HG03039 (cell line): ENCODE measurements at regions not wholly inside any gene's neighbourhood (a gene's known extent, or its start where the extent isn't known, plus 50 kb on each side); places are given as distances from the start of the nearest gene placed in this dataset.

ENCODE experiments used
- ATAC-seq: cut with Tn5 transposase; IDR thresholded peaks from one replicate; pipeline ENCODE4 v1.9.1; 2021; ENCODE audit warnings: mild to moderate bottlenecking, moderate library complexity; ENCODE audit not compliant: unreplicated experiment

- ATAC-seq, result no peak
Observed at GRCh38 chr2:106628377-106628776, 141.2 kb downstream of the CD8B2 start.

GRCh38 chr2:106629981-106630380, 142.8 kb downstream of the CD8B2 start:
- ATAC-seq, result no peak

GRCh38 chr2:106631281-106631680, 144.1 kb downstream of the CD8B2 start:
- ATAC-seq, result no peak

GRCh38 chr2:106638043-106638442, 150.9 kb downstream of the CD8B2 start:
- no peak for ATAC-seq

GRCh38 chr2:106638580-106638979, 151.4 kb downstream of the CD8B2 start:
- ATAC-seq, result no peak

- no peak for ATAC-seq
Observed at GRCh38 chr2:106642679-106643078, 155.5 kb downstream of the CD8B2 start.

- no peak for ATAC-seq
Observed at GRCh38 chr2:106644623-106645022, 157.5 kb downstream of the CD8B2 start.

- no peak for ATAC-seq
Observed at GRCh38 chr2:106646605-106647004, 159.4 kb downstream of the CD8B2 start.

GRCh38 chr2:106649306-106649705, 162.1 kb downstream of the CD8B2 start:
- ATAC-seq, result no peak

- ATAC-seq, result no peak
Observed at GRCh38 chr2:106653465-106653864, 166.3 kb downstream of the CD8B2 start.

- no peak for ATAC-seq
Observed at GRCh38 chr2:106658616-106659015, 171.5 kb downstream of the CD8B2 start.

- ATAC-seq, result peak; percentile 71
Observed at GRCh38 chr2:106664669-106665068, 177.5 kb downstream of the CD8B2 start.

GRCh38 chr2:106667478-106668070, 180.4 kb downstream of the CD8B2 start:
- no peak for ATAC-seq

- no peak for ATAC-seq
Observed at GRCh38 chr2:106685180-106685897, 198.2 kb downstream of the CD8B2 start.

- no peak for ATAC-seq
Observed at GRCh38 chr2:106686814-106687213, 199.2 kb downstream of the ST6GAL2 start.

GRCh38 chr2:106694964-106695470, 190.9 kb downstream of the ST6GAL2 start:
- no peak for ATAC-seq

- no peak for ATAC-seq
Observed at GRCh38 chr2:106695919-106696318, 190.0 kb downstream of the ST6GAL2 start.

- no peak for ATAC-seq
Observed at GRCh38 chr2:106700616-106701015, 185.4 kb downstream of the ST6GAL2 start.

GRCh38 chr2:106701203-106702022, 184.6 kb downstream of the ST6GAL2 start:
- no peak for ATAC-seq

- no peak for ATAC-seq
Observed at GRCh38 chr2:106703161-106703560, 182.8 kb downstream of the ST6GAL2 start.

- no peak for ATAC-seq
Observed at GRCh38 chr2:106704798-106705197, 181.2 kb downstream of the ST6GAL2 start.

GRCh38 chr2:106705877-106706276, 180.1 kb downstream of the ST6GAL2 start:
- no peak for ATAC-seq
